Common myeloid progenitor, CD34-positive (primary cell): ENCODE measurements at regions not wholly inside any gene's neighbourhood (a gene's known extent, or its start where the extent isn't known, plus 50 kb on each side); places are given as distances from the start of the nearest gene placed in this dataset.

Experiments
- CTCF ChIA-PET: fragments of 350-600 bp; sonication (Branson Sonifier 250); formaldehyde crosslinking; loops from one replicate; lab custom pipeline; 2021; ENCODE audit warnings: antibody characterized with exemption; lab: Charles Lee
- POLR2A ChIA-PET: fragments of 350-600 bp; sonication (Branson Sonifier 250); formaldehyde crosslinking; loops from one replicate; lab custom pipeline; 2021; ENCODE audit warnings: antibody characterized with exemption; lab: Charles Lee
- DNase-seq, 3 donors: peaks; one replicate each; pipeline versions ENCODE4 v3.0.0 to v3.0.0-alpha.2; 2013
- H3K27ac ChIP-seq, 2 experiments: 1 replicate in 1 of 2; 2 replicates in 1 of 2; pipeline ENCODE4 v1.7.0; 2013; ENCODE audit warnings: inconsistent platforms in 2 of 2, low read length in 2 of 2, mild to moderate bottlenecking in 2 of 2, low read depth in 1 of 2, moderate library complexity in 1 of 2; ENCODE audit not compliant: severe bottlenecking in 2 of 2, insufficient read depth in 1 of 2, poor library complexity in 1 of 2
- H3K27me3 ChIP-seq, 5 experiments: replicated peaks in 2 of 5; 1 replicate in 3 of 5; 2 replicates in 2 of 5; pipeline versions ENCODE4 v1.6.1 to v1.7.0; 2013; ENCODE audit warnings: low read length in 4 of 5, mild to moderate bottlenecking in 2 of 5, moderate library complexity in 2 of 5, inconsistent platforms in 1 of 5; ENCODE audit not compliant: insufficient read depth in 5 of 5, control insufficient read depth in 4 of 5
- H3K36me3 ChIP-seq, 4 experiments: 1 replicate in 2 of 4; 2 replicates in 2 of 4; pipeline versions ENCODE4 v1.6.1 to v1.7.0; 2013; ENCODE audit warnings: low read length in 3 of 4, control low read depth in 1 of 4, mild to moderate bottlenecking in 1 of 4; ENCODE audit not compliant: control insufficient read depth in 4 of 4, insufficient read depth in 4 of 4
- H3K4me1 ChIP-seq, 4 experiments: 1 replicate in 3 of 4; 2 replicates in 1 of 4; pipeline versions ENCODE4 v1.6.1 to v1.7.1; 2013; ENCODE audit warnings: low read length in 3 of 4, mild to moderate bottlenecking in 3 of 4, control low read depth in 1 of 4, inconsistent platforms in 1 of 4, moderate library complexity in 1 of 4; ENCODE audit not compliant: control insufficient read depth in 4 of 4, insufficient read depth in 4 of 4; ENCODE audit errors: control extremely low read depth in 1 of 4
- H3K4me3 ChIP-seq, 7 experiments: 1 replicate in 4 of 7; 2 replicates in 3 of 7; pipeline versions ENCODE4 v1.5.1 to v1.7.0; 2013; ENCODE audit warnings: mild to moderate bottlenecking in 7 of 7, low read length in 6 of 7, moderate library complexity in 6 of 7, inconsistent platforms in 2 of 7, low read depth in 2 of 7, control low read depth in 1 of 7; ENCODE audit not compliant: insufficient read depth in 4 of 7, control insufficient read depth in 1 of 7; ENCODE audit errors: extremely low read depth in 1 of 7
- H3K9me3 ChIP-seq, 5 experiments: 1 replicate in 4 of 5; 2 replicates in 1 of 5; pipeline versions ENCODE4 v1.6.1 to v1.7.1; 2013; ENCODE audit warnings: low read length in 4 of 5, mild to moderate bottlenecking in 2 of 5, inconsistent platforms in 1 of 5, low read depth in 1 of 5, moderate library complexity in 1 of 5; ENCODE audit not compliant: control insufficient read depth in 4 of 5, insufficient read depth in 2 of 5; ENCODE audit errors: control extremely low read depth in 1 of 5
- WGBS: methylation state at CpG from one replicate; pipeline ENCODE4 v1.1.5; 2013; ENCODE audit not compliant: insufficient coverage; 5-methylcytosine and 5-hydroxymethylcytosine counted together

- no peak for DNase-seq
- POLR2A ChIA-PET = no interaction called here
- Histone ChIP-seq H3K27me3 (no peaks in the 10 kb centered on the region), H3K36me3 (no peaks in the 10 kb centered on the region), H3K4me3 (no peak overlapping the region), H3K9me3 (peaks cover 0 to 5% (median 0%) of the 10 kb centered on the region in 5 experiments), H3K4me1 (no peaks in the 10 kb centered on the region), H3K27ac (no peak overlapping the region)
- CTCF ChIA-PET = no interaction called here
- WGBS = no CpG with 5 or more reads among the region's 1 CpG
These were observed 328.6 kb upstream of the ARID1B start for GRCh38 chr6:156448579-156448978.

- Histone ChIP-seq H3K9me3 (peaks cover 0 to 10% (median 6%) of the 10 kb centered on the region in 5 experiments), H3K27ac (no peak overlapping the region), H3K27me3 (no peaks in the 10 kb centered on the region), H3K4me3 (no peak overlapping the region), H3K36me3 (no peaks in the 10 kb centered on the region), H3K4me1 (no peaks in the 10 kb centered on the region)
- WGBS = no CpG with 5 or more reads among the region's 2 CpGs
- no peak for DNase-seq
- POLR2A ChIA-PET = no interaction called here
- CTCF ChIA-PET = no interaction called here
These were observed 336.5 kb upstream of the ARID1B start for GRCh38 chr6:156440688-156441087.

GRCh38 chr6:156438350-156438923 lies 338.7 kb upstream of the ARID1B start:
- 94% methylated on average over 5 of the region's 10 CpGs for WGBS
- ChIA-PET CTCF (interaction anchor here (0.7 to 1.6 kb wide), 2 partner anchors 20 to 30 kb away, joined by 3 to 4 read pairs; no protein-coding TSS in a partner anchor), POLR2A (no interaction called here)
- Histone ChIP-seq H3K27ac (no peak overlapping the region), H3K4me3 (no peak overlapping the region), H3K9me3 (peaks cover 0 to 13% (median 6%) of the 10 kb centered on the region in 5 experiments), H3K4me1 (no peaks in the 10 kb centered on the region), H3K27me3 (no peaks in the 10 kb centered on the region), H3K36me3 (no peaks in the 10 kb centered on the region)
- DNase-seq = no peak

- Histone ChIP-seq H3K36me3 (no peaks in the 10 kb centered on the region), H3K4me1 (no peaks in the 10 kb centered on the region), H3K27me3 (no peaks in the 10 kb centered on the region), H3K9me3 (peaks cover 0 to 13% (median 6%) of the 10 kb centered on the region in 5 experiments), H3K4me3 (no peak overlapping the region), H3K27ac (no peak overlapping the region)
- ChIA-PET CTCF (interaction anchor here (1.6 kb wide), 1 partner anchor 19 kb away, joined by 4 read pairs; no protein-coding TSS in a partner anchor), POLR2A (no interaction called here)
- 93% methylated on average over 9 of the region's 11 CpGs for WGBS
- DNase-seq = no peak
These were observed 339.9 kb upstream of the ARID1B start for GRCh38 chr6:156437121-156437879.

- no peaks in the 10 kb centered on the region for H3K4me1 ChIP-seq
- POLR2A ChIA-PET = no interaction called here
These were observed 342.4 kb upstream of the ARID1B start for GRCh38 chr6:156434795-156435190.

GRCh38 chr6:156434049-156434794 lies 343.0 kb upstream of the ARID1B start:
- H3K27ac ChIP-seq = no peak overlapping the region
- H3K36me3 ChIP-seq = no peaks in the 10 kb centered on the region
- ChIA-PET POLR2A (no interaction called here), CTCF (interaction anchor here (1.4 kb wide), 1 partner anchor 41 kb away, joined by 3 read pairs; no protein-coding TSS in a partner anchor)
- no CpG with 5 or more reads among the region's 5 CpGs for WGBS
- H3K9me3 ChIP-seq = peaks cover 0 to 6% (median 2%) of the 10 kb centered on the region in 5 experiments
- no peaks in the 10 kb centered on the region for H3K4me1 ChIP-seq
- no peak for DNase-seq
- no peaks in the 10 kb centered on the region for H3K27me3 ChIP-seq
- no peak overlapping the region for H3K4me3 ChIP-seq

More at GRCh38 chr6:156434795-156435190, 342.4 kb upstream of the ARID1B start:
- no peaks in the 10 kb centered on the region for H3K36me3 ChIP-seq
- DNase-seq = no peak
- no peak overlapping the region for H3K27ac ChIP-seq
- WGBS = no CpG with 5 or more reads among the region's 2 CpGs
- H3K27me3 ChIP-seq = no peaks in the 10 kb centered on the region
- H3K9me3 ChIP-seq = peaks cover 0 to 5% (median 2%) of the 10 kb centered on the region in 5 experiments
- no peak overlapping the region for H3K4me3 ChIP-seq
- CTCF ChIA-PET = no interaction called here
